Activated T-cell treated with anti-CD3 and anti-CD28 coated beads for 48 hours (primary cell): ENCODE measurements at regions not wholly inside any gene's neighbourhood (a gene's known extent, or its start where the extent isn't known, plus 50 kb on each side); places are given as distances from the start of the nearest gene placed in this dataset.

ENCODE experiments used
- DNase-seq: peaks from one replicate; pipeline ENCODE4 v3.0.0-alpha.2; 2020; ENCODE audit warnings: low read depth

GRCh38 chr16:54475019-54475601 is 188.5 kb upstream of the IRX3 start:
- no peak for DNase-seq

DNA sequence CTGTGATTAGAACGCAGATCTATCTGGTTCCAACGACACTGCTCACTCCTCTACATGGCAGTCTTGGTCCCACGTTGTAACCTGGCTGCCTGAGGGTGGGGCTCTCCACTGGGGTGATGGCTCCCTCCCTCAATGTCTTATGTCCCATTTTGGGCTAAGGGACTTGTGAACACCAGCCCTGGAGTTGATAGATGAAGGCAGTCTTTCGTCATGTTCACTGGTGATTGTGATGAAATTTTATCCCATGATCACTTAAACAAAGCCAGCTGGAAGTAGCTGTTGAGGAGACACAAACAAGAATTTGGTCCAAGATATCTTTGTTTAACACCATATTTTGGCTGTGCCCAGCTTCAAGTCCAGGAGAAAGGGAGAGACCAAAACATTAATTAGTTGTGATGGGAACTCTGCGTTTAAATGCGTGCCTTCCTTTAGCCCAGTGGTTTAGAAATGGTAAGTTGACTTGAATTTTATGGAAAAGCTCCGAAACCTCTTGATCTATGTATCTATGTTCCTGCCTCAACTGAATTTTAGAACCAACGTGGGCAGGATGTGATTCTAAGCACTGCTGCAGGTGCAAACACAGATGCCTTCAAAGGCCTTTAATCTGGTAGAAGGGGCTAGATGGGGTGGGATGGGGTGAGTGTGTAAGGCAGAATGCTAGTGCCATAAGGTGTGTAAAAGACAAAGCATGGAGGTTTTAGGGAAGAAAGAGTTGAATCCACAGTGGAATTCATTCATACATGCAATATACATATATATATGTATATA is 186.8 kb upstream of the IRX3 start:
- DNase-seq, result no peak

DNA sequence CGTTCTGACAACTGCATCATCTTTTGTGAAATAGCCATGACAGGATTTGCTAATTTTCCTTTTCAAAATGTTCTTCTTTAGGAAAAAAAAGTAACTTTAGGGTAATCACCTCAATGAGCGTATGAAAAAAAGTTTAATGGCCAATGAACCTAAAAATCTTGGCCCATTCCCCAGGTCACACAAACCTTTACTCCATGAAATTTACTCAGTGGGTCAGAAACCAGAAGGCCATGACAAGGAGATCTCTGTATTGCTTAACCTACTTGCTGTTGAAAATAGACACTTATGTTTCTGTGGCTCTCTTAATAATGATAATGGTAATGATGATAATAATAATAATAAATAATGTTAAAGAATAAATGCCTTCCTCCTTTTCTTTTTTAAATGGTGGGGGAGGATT is 180.8 kb upstream of the IRX3 start:
- DNase-seq, result no peak

- no peak for DNase-seq
Observed at GRCh38 chr16:54466233-54466632, 179.6 kb upstream of the IRX3 start.

- DNase-seq, result no peak
Observed at GRCh38 chr16:54465063-54465462, 178.5 kb upstream of the IRX3 start.

GRCh38 chr16:54462771-54463170 is 176.2 kb upstream of the IRX3 start:
- no peak for DNase-seq

GRCh38 chr16:54462151-54462651 is 175.6 kb upstream of the IRX3 start:
- no peak for DNase-seq

DNA sequence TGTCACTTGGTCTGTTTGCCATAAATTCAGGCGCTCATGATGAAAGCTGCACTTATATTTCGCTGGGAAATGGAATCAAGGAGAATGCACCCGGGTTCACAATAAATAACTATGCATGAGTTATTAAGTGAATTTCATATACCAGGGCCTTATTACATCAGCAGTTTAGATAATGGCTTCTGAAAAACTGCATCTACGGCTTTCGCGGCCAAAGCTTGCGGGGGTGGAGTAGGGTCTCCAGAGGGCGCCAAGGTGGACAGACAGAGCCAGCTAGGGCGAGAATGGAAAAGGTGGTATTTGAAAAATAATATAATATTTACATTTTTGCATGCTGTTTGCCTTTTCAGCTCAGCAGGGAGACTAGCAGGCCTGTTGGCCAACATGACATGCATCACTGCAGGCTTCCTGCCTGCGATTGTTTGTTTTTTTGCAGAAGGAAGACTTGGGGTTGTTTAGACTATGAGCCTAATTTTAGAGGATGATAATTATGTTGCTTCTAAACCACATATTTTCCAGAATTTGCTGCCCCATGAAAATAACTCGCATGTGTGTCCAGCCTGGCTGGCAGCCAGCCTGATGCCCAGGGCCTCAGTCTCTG is 173.8 kb upstream of the IRX3 start:
- no peak for DNase-seq

- no peak for DNase-seq
Observed at GRCh38 chr16:54459509-54460262, 173.1 kb upstream of the IRX3 start.

DNA sequence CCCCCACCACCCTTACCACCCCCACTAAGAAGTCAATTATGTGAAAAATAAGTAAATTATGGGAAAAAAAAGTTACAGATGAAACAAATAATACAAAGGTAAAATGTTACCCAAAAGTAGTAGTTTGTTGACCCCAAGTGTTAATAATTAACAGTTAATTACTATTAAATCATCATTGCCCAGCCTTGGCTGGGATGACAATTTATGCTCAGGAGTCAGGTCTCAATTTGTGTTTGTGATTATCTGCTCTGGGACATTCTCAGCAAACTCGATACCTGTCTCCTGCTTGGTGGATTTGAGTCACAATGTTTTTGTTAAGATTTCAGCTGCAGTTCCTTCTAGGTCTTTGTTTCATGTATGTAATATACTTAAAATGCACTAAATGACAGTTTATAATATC is 172.3 kb upstream of the IRX3 start:
- no peak for DNase-seq

GRCh38 chr16:54456291-54456690 is 169.7 kb upstream of the IRX3 start:
- DNase-seq, result no peak

DNA sequence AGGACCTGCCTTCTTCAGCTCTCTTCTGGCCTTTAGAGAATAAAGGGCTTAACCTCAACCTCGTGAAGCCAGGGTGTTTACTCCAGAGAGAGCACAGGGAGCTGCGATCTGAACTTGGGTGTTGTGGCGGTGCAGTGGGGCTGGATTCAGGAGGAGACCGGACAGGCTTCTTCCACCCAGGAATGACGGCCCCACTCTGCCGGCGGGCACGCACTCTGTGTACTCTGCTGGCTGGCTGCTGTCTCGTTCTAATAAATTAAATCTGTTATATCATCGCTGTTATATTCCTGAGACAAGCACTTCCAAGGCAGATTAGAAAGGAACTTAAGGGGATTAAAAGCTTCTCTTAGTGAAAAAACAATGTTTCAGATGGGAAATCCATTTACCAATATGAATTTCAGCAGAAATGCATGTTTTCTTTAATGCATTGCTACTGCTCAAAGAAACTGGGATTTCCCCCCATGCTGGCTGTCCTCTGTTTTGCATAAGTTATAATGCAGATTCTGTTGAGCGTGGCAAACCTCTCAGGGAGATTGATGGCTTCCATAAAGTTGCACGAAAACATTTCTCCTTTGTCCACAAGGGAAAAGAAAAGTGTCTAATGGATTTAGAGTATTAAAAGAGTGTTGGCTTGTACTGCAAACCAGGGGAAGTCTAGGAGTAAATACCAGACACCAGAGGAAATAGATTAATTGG is 168.6 kb upstream of the IRX3 start:
- no peak for DNase-seq

- DNase-seq, result no peak
Observed at GRCh38 chr16:54454616-54455015, 168.0 kb upstream of the IRX3 start.

DNA sequence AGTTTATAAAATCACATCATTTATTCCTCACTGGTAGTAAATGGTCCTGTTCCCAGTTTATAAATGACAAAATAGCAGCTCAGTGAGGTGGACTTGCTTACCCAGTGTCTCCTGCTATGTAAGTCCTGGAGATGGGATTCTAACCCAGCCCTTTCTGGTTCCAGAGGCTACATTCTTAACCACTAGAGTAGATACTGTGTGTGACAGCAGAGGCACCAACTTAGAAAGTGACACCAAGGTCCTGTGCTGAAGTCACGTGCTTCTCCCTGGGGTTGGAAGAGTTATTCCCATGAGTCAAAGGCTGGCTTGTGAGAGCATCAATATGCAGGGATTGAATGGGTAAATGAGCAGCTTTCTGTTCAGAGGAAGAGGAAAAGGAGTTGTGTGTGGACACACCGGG is 167.3 kb upstream of the IRX3 start:
- DNase-seq, result no peak

DNA sequence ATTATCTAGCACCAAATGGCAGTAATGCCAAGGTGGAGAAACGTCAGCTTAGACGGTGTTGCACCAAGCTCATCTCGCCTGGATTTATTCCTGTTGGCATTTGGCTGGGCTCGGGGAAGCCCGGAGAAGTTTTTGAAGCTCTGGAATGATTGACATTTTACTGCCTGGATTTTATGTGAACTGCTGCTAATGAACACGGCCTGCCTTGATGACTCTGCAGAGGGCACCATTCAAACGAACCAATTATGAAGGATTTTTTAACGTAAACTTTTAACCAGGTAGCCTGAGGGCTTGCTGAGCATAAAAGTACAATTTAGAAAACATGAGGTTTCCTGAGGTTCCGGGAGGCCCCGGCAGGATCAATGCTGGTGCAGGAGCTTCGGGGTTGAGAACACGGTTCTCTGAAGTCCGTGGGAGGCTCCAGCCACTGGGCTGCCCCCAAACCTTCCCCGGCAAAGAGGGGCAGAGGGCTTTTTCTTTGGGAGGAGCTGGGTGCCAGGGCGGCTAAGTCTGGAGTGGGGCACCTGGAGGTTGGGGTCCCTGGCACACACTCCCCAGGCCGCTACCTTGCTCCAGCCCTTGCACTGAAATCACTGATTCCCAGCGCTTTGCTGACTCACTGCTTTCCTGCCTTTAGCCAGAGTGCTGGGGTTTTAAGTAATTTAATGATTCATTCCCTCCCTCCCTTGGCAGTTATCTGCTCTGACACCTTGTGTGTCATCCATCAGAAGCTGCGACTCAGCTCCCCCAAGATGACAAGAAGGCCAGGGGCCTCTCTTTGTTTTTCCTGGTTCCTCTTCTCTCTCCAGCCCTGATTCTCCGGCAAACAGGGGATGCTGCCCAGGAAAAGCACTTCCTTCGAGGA is 161.2 kb upstream of the IRX3 start:
- no peak for DNase-seq

DNA sequence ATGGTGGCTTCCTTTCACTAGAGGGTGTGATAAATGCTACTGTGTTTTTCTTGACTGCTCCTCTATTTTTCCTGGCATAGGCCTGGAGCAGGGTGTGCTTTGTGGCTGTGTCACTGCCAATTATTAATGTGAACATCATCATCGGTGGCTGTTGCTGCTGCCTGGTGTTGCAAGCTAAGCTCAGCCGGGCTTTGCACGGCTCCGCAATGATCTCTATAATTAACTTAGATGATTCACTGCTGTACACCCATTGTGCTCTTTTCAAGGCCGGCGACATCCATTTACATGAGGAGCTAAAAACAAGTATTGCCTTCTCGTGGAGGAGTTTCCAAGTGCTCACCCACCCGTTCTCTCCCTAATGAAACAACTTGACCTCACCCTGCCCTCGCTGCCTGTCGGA is 160.1 kb upstream of the IRX3 start:
- DNase-seq, result no peak

- DNase-seq, result no peak
Observed at GRCh38 chr16:54444851-54445458, 158.4 kb upstream of the IRX3 start.

DNA sequence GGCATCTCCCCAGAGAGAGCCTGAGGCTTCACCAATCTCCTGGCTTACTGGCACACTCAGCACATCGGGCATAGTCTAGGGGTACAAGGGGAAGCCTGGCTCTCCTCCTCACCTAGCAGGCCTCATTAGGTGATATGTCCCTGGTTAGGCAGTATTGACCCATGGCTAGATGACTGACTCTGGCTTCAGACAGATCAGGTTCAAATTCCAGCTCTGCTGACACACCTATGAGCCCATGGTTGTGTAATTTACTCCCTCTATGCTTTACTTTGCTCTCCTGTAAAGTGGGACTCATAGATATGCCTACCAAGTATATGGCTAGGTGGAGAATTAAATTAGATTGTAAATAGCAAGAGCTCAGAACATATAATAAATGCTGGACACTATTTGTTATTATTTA is 157.3 kb upstream of the IRX3 start:
- no peak for DNase-seq

GRCh38 chr16:54443352-54443751 is 156.8 kb upstream of the IRX3 start:
- no peak for DNase-seq

- DNase-seq, result no peak
Observed at GRCh38 chr16:54442864-54443263, 156.3 kb upstream of the IRX3 start.

GRCh38 chr16:54438469-54438868 is 151.9 kb upstream of the IRX3 start:
- DNase-seq, result no peak
